ENCODE measurements at regions not wholly inside any gene's neighbourhood (a gene's known extent, or its start where the extent isn't known, plus 50 kb on each side); places are given as distances from the start of the nearest gene placed in this dataset.

DNA sequence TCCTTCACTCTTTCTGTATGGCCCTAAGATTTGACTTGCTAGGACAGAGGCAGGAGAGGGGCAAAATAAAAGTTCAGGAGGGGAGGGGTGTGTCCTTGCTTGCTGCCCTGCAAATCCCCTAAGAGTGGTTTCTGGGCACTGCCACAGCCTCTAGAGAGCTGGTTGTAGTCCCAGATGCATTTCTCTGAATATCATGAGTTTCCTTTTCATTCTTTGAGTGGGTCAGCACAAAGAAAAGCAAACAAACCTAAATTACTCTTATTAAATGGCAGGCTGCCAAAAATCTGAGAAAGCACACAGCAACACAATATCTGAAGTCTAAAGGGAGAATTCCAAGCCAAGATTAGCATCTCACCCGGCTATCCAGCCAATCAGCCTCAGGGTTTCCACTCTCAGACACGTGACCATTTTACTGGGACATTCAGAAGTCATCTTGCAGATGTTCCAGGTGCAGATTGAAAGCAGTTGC, 919.3 kb downstream of the TUSC7 start:
- no peaks in the 10 kb centered on the region for H3K9me3 ChIP-seq (ENCODE audit: control insufficient read depth in 1 of 2, insufficient read depth in 1 of 2, low read length in 2 of 2)
- no peak for ATAC-seq (ENCODE audit: poor library complexity)
- TF ChIP-seq, protein P1, sequence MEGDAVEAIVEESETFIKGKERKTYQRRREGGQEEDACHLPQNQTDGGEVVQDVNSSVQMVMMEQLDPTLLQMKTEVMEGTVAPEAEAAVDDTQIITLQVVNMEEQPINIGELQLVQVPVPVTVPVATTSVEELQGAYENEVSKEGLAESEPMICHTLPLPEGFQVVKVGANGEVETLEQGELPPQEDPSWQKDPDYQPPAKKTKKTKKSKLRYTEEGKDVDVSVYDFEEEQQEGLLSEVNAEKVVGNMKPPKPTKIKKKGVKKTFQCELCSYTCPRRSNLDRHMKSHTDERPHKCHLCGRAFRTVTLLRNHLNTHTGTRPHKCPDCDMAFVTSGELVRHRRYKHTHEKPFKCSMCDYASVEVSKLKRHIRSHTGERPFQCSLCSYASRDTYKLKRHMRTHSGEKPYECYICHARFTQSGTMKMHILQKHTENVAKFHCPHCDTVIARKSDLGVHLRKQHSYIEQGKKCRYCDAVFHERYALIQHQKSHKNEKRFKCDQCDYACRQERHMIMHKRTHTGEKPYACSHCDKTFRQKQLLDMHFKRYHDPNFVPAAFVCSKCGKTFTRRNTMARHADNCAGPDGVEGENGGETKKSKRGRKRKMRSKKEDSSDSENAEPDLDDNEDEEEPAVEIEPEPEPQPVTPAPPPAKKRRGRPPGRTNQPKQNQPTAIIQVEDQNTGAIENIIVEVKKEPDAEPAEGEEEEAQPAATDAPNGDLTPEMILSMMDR (IDR thresholded peaks at IDR 0.05): no peak
- intact Hi-C loops (cut with DNase I, micrococcal nuclease): no loop called here
- Mint-ChIP-seq H3K9me3 (peaks cover 5% of the 10 kb centered on the region), H3K27me3 (no peaks in the 10 kb centered on the region), H3K27ac (no peak overlapping the region), H3K36me3 (ENCODE audit: low read depth) (no peaks in the 10 kb centered on the region), H3K4me1 (ENCODE audit: low read depth) (no peaks in the 10 kb centered on the region), H3K4me3 (no peak overlapping the region)
- CTCF ChIA-PET: no interaction called here
- H3K27ac ChIP-seq (ENCODE audit: low read depth in 1 of 2, low read length in 2 of 2): no peak overlapping the region
- H3K4me1 ChIP-seq (ENCODE audit: insufficient read depth, low read length): no peaks in the 10 kb centered on the region
- no peak overlapping the region for H3K4me3 ChIP-seq (ENCODE audit: low read length)
- no peak for DNase-seq
- no peaks in the 10 kb centered on the region for H3K27me3 ChIP-seq (ENCODE audit: control insufficient read depth in 1 of 2, insufficient read depth in 2 of 2, low read length in 2 of 2)
- POLR2A ChIA-PET: no interaction called here
- no peaks in the 10 kb centered on the region for H3K36me3 ChIP-seq (ENCODE audit: insufficient read depth, low read length)

DNA sequence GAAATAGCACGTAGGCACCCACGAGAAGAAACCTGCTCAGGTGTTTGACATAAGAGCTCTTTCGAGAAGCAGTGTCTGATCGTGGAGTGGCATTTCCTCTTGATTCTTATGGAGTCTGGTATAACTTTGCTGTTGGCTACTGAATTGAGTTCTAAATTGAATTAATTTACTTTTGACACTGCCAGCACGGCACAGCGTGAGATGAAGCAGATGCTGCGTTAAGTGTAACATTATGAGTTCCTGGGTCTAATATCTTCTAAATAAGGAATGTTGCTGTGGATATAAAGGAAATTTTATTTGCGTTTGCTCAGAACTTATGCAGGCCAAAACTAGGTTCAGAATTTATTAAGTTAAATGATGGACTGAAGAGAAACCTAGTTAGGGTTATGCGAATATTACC, 919.9 kb downstream of the TUSC7 start:
- H3K4me1 Mint-ChIP-seq (ENCODE audit: low read depth): no peaks in the 10 kb centered on the region
- TF ChIP-seq, protein P1 (IDR thresholded peaks at IDR 0.05): no peak
- H3K27ac Mint-ChIP-seq: no peak overlapping the region

DNA sequence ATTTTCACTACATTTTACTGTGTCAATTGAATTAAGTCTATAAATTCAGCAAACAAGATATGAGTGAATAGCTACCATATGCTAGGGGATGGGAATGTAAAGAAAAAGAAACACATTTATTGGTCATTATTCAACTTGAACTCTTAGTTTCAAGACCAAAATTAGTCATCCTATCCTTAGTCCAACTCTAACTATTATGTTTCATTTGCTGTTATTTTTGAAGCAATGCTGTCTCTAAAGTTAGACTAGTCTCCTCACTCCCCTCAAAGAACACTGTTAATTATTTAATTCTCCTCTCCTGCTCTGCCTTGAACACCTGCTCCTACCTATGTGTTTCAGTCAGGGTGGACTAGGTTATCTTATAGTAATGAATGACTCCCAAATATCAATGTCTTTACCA, 920.9 kb downstream of the TUSC7 start:
- DNase-seq (no peak), ATAC-seq (ENCODE audit: poor library complexity) (no peak)
- Mint-ChIP-seq H3K27ac (no peak overlapping the region), H3K36me3 (ENCODE audit: low read depth) (no peaks in the 10 kb centered on the region), H3K9me3 (peaks cover 5% of the 10 kb centered on the region), H3K4me3 (no peak overlapping the region), H3K27me3 (no peaks in the 10 kb centered on the region), H3K4me1 (ENCODE audit: low read depth) (no peaks in the 10 kb centered on the region)
- Histone ChIP-seq H3K27ac (ENCODE audit: low read depth in 1 of 2, low read length in 2 of 2) (no peak overlapping the region), H3K4me1 (ENCODE audit: insufficient read depth, low read length) (no peaks in the 10 kb centered on the region), H3K9me3 (ENCODE audit: control insufficient read depth in 1 of 2, insufficient read depth in 1 of 2, low read length in 2 of 2) (no peaks in the 10 kb centered on the region), H3K27me3 (ENCODE audit: control insufficient read depth in 1 of 2, insufficient read depth in 2 of 2, low read length in 2 of 2) (no peaks in the 10 kb centered on the region), H3K36me3 (ENCODE audit: insufficient read depth, low read length) (no peaks in the 10 kb centered on the region), H3K4me3 (ENCODE audit: low read length) (no peak overlapping the region)
- TF ChIP-seq, protein P1 (IDR thresholded peaks at IDR 0.05): no peak
- CTCF ChIA-PET: no interaction called here
- intact Hi-C loops (cut with DNase I, micrococcal nuclease): no loop called here
- POLR2A ChIA-PET: no interaction called here

More for the DNA sequence above, 919.9 kb downstream of the TUSC7 start:
- Histone ChIP-seq H3K36me3 (ENCODE audit: insufficient read depth, low read length) (no peaks in the 10 kb centered on the region), H3K27me3 (ENCODE audit: control insufficient read depth in 1 of 2, insufficient read depth in 2 of 2, low read length in 2 of 2) (no peaks in the 10 kb centered on the region), H3K4me3 (ENCODE audit: low read length) (no peak overlapping the region), H3K4me1 (ENCODE audit: insufficient read depth, low read length) (no peaks in the 10 kb centered on the region), H3K9me3 (ENCODE audit: control insufficient read depth in 1 of 2, insufficient read depth in 1 of 2, low read length in 2 of 2) (no peaks in the 10 kb centered on the region), H3K27ac (ENCODE audit: low read depth in 1 of 2, low read length in 2 of 2) (no peak overlapping the region)
- Mint-ChIP-seq H3K9me3 (peaks cover 5% of the 10 kb centered on the region), H3K36me3 (ENCODE audit: low read depth) (no peaks in the 10 kb centered on the region), H3K4me3 (no peak overlapping the region), H3K27me3 (no peaks in the 10 kb centered on the region)
- DNase-seq (no peak), ATAC-seq (ENCODE audit: poor library complexity) (no peak)
- ChIA-PET CTCF (no interaction called here), POLR2A (no interaction called here)
- intact Hi-C loops (cut with DNase I, micrococcal nuclease): no loop called here

All from CD4-positive, alpha-beta T cell (primary cell).